ENCODE measurements at regions not wholly inside any gene's neighbourhood (a gene's known extent, or its start where the extent isn't known, plus 50 kb on each side); places are given as distances from the start of the nearest gene placed in this dataset.

DNA sequence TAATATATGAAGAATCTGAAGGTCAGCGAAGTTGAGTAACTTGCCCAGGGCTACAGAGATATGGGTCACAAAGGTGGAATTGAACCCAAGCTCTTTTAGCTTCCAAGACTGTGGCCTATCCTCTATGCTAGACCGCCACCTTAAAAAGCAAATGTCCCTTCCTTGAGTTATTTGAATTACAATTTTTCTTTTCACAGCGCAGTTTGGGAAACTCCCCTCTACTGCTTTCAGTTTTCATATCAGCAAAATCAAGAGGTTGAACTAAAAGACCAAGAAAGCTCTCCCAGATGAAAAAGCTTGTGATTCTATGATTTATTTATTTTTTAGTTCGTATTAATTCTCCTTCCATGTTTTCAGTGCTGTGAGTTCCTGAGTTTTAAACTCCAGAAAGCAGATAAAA, 174.5 kb upstream of the C1QTNF7 start:
- no peak overlapping the region for H3K4me3 ChIP-seq (ENCODE audit: low read length)
- H3K4me2 ChIP-seq (ENCODE audit: low read length): no peak overlapping the region
- H3K27me3 ChIP-seq (ENCODE audit: insufficient read depth, low read depth, low read length): no peaks in the 10 kb centered on the region
- H3K27ac ChIP-seq (ENCODE audit: low read length): no peak overlapping the region
- H3K9ac ChIP-seq (ENCODE audit: low read length): no peak overlapping the region
- no peaks in the 10 kb centered on the region for H3K79me2 ChIP-seq (replicated peaks; ENCODE audit: insufficient read depth, low read length)
- H3K9me2 ChIP-seq (ENCODE audit: insufficient read depth, low read length): no peaks in the 10 kb centered on the region
- no peaks in the 10 kb centered on the region for H4K20me1 ChIP-seq (ENCODE audit: insufficient read depth)
- H3K9me3 ChIP-seq (ENCODE audit: low read length): no peaks in the 10 kb centered on the region
- H3K36me3 ChIP-seq (ENCODE audit: insufficient read depth, low read length): no peaks in the 10 kb centered on the region
- H2AFZ ChIP-seq (ENCODE audit: low read depth, low read length): no peak overlapping the region
- TF ChIP-seq RAD21 (conservative IDR thresholded peaks at IDR 0.05) (no peak), SMC3 (conservative IDR thresholded peaks at IDR 0.05; ENCODE audit: poor library complexity) (no peak), POLR2AphosphoS5 (IDR thresholded peaks at IDR 0.05) (no peak), MXI1 (conservative IDR thresholded peaks at IDR 0.05; ENCODE audit: poor library complexity, severe bottlenecking) (no peak), TAF1 (IDR thresholded peaks at IDR 0.05; ENCODE audit: low read depth) (no peak), EP300 (conservative IDR thresholded peaks at IDR 0.05; ENCODE audit: poor library complexity, severe bottlenecking) (no peak), EZH2 (IDR thresholded peaks at IDR 0.05; ENCODE audit: borderline replicate concordance, insufficient read depth, low read length, poor library complexity, severe bottlenecking) (no peak)
- TF ChIP-seq, protein P1, sequence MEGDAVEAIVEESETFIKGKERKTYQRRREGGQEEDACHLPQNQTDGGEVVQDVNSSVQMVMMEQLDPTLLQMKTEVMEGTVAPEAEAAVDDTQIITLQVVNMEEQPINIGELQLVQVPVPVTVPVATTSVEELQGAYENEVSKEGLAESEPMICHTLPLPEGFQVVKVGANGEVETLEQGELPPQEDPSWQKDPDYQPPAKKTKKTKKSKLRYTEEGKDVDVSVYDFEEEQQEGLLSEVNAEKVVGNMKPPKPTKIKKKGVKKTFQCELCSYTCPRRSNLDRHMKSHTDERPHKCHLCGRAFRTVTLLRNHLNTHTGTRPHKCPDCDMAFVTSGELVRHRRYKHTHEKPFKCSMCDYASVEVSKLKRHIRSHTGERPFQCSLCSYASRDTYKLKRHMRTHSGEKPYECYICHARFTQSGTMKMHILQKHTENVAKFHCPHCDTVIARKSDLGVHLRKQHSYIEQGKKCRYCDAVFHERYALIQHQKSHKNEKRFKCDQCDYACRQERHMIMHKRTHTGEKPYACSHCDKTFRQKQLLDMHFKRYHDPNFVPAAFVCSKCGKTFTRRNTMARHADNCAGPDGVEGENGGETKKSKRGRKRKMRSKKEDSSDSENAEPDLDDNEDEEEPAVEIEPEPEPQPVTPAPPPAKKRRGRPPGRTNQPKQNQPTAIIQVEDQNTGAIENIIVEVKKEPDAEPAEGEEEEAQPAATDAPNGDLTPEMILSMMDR (IDR thresholded peaks at IDR 0.05; ENCODE audit: poor library complexity, severe bottlenecking): no peak
- TF ChIP-seq, protein P2, sequence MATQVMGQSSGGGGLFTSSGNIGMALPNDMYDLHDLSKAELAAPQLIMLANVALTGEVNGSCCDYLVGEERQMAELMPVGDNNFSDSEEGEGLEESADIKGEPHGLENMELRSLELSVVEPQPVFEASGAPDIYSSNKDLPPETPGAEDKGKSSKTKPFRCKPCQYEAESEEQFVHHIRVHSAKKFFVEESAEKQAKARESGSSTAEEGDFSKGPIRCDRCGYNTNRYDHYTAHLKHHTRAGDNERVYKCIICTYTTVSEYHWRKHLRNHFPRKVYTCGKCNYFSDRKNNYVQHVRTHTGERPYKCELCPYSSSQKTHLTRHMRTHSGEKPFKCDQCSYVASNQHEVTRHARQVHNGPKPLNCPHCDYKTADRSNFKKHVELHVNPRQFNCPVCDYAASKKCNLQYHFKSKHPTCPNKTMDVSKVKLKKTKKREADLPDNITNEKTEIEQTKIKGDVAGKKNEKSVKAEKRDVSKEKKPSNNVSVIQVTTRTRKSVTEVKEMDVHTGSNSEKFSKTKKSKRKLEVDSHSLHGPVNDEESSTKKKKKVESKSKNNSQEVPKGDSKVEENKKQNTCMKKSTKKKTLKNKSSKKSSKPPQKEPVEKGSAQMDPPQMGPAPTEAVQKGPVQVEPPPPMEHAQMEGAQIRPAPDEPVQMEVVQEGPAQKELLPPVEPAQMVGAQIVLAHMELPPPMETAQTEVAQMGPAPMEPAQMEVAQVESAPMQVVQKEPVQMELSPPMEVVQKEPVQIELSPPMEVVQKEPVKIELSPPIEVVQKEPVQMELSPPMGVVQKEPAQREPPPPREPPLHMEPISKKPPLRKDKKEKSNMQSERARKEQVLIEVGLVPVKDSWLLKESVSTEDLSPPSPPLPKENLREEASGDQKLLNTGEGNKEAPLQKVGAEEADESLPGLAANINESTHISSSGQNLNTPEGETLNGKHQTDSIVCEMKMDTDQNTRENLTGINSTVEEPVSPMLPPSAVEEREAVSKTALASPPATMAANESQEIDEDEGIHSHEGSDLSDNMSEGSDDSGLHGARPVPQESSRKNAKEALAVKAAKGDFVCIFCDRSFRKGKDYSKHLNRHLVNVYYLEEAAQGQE (IDR thresholded peaks at IDR 0.05; ENCODE audit: borderline replicate concordance): no peak
- no peaks in the 10 kb centered on the region for H3F3A ChIP-seq (ENCODE audit: insufficient read depth, low read length, poor library complexity, severe bottlenecking)

DNA sequence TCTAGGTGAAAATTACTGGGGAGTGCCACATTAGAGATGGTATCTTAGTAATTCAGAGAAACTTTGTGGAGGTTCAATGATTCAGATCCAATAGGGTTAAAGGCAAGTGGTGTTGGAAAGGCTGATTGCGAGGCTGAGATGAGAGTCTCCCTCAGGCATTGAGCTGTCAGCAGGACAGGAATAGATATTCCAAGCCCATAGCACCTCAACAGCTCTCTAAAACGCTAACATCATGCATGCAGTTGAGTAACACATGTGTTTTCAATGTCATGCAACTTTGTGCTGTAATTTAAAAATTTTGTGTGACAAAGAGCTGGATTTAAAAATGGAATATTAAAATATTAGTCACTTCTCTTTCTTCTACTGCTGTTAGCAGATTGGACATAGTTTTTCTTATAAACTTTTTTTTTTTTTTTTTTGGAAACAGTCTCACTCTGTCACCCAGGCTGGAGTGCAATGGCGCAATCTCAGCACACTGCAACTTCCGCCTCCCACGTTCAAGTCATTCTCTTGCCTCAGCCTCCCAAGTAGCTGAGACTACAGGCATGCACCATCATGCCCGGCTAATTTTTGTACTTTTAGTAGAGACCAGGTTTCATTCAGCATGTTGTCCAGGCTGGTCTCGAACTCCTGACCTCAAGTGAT, 173.5 kb upstream of the C1QTNF7 start:
- H4K20me1 ChIP-seq (ENCODE audit: insufficient read depth): no peaks in the 10 kb centered on the region
- H3K79me2 ChIP-seq (replicated peaks; ENCODE audit: insufficient read depth, low read length): no peaks in the 10 kb centered on the region
- no peaks in the 10 kb centered on the region for H3K9me2 ChIP-seq (ENCODE audit: insufficient read depth, low read length)
- no peak overlapping the region for H3K27ac ChIP-seq (ENCODE audit: low read length)
- H3K27me3 ChIP-seq (ENCODE audit: insufficient read depth, low read depth, low read length): no peaks in the 10 kb centered on the region
- H2AFZ ChIP-seq (ENCODE audit: low read depth, low read length): no peak overlapping the region
- H3K9me3 ChIP-seq (ENCODE audit: low read length): no peaks in the 10 kb centered on the region
- no peak overlapping the region for H3K4me3 ChIP-seq (ENCODE audit: low read length)
- H3K4me2 ChIP-seq (ENCODE audit: low read length): no peak overlapping the region
- no peak overlapping the region for H3K9ac ChIP-seq (ENCODE audit: low read length)
- H3F3A ChIP-seq (ENCODE audit: insufficient read depth, low read length, poor library complexity, severe bottlenecking): no peaks in the 10 kb centered on the region
- TF ChIP-seq POLR2AphosphoS5 (IDR thresholded peaks at IDR 0.05): no peak
- TF ChIP-seq, protein P2 (IDR thresholded peaks at IDR 0.05; ENCODE audit: borderline replicate concordance): no peak
- no peak for TF ChIP-seq MXI1 (conservative IDR thresholded peaks at IDR 0.05; ENCODE audit: poor library complexity, severe bottlenecking)
- TF ChIP-seq, protein P1 (IDR thresholded peaks at IDR 0.05; ENCODE audit: poor library complexity, severe bottlenecking): no peak
- TF ChIP-seq TAF1 (IDR thresholded peaks at IDR 0.05; ENCODE audit: low read depth): no peak
- TF ChIP-seq EP300 (conservative IDR thresholded peaks at IDR 0.05; ENCODE audit: poor library complexity, severe bottlenecking): no peak
- no peak for TF ChIP-seq RAD21 (conservative IDR thresholded peaks at IDR 0.05)
- TF ChIP-seq SMC3 (conservative IDR thresholded peaks at IDR 0.05; ENCODE audit: poor library complexity): no peak
- TF ChIP-seq EZH2 (IDR thresholded peaks at IDR 0.05; ENCODE audit: borderline replicate concordance, insufficient read depth, low read length, poor library complexity, severe bottlenecking): no peak
- no peaks in the 10 kb centered on the region for H3K36me3 ChIP-seq (ENCODE audit: insufficient read depth, low read length)

All from neural cell (in vitro differentiated cells).